Activated effector memory CD4-positive, alpha-beta T cell treated with anti-CD3 and anti-CD28 coated beads, Interleukin-2, amount 50 U/mL, for 16 hours (primary cell): ENCODE measurements at regions not wholly inside any gene's neighbourhood (a gene's known extent, or its start where the extent isn't known, plus 50 kb on each side); places are given as distances from the start of the nearest gene placed in this dataset.
"Not testable (repeated sequence)": the region's sequence is repeated elsewhere in the genome, so short reads cannot be mapped to it uniquely, and the experiment has no call there.

ENCODE experiments used
- DNase-seq: peaks from one replicate; pipeline ENCODE4 v3.0.0-alpha.2; 2020

DNA sequence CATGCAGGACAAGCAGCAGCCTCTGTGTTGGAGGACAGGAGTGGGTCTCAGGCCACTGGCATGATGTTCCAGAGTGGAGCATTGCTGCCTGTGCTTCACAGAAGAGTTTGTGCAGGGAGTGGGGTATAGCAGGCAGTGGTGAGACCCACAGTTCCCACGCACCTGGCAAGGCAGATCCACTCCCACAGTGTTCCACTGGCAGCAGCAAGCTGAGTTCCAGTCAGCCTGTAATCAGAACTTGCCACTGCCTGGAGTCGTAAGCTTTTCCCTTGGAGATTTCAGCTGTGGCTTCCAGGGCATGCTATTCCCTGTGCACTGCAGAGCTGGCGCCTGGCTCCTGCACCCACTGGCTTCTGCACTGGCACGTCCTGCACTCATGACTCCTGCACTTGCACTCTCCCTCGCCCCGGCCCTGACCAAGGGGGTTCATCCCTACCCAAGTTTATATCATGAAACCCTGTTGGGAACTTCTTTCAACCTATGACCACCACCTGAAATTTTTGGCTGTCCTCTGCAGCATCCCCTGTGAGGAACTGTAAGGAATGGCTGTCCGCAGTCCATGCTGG lies 1144.3 kb downstream of the RAPGEF2 start:
- no peak for DNase-seq

DNA sequence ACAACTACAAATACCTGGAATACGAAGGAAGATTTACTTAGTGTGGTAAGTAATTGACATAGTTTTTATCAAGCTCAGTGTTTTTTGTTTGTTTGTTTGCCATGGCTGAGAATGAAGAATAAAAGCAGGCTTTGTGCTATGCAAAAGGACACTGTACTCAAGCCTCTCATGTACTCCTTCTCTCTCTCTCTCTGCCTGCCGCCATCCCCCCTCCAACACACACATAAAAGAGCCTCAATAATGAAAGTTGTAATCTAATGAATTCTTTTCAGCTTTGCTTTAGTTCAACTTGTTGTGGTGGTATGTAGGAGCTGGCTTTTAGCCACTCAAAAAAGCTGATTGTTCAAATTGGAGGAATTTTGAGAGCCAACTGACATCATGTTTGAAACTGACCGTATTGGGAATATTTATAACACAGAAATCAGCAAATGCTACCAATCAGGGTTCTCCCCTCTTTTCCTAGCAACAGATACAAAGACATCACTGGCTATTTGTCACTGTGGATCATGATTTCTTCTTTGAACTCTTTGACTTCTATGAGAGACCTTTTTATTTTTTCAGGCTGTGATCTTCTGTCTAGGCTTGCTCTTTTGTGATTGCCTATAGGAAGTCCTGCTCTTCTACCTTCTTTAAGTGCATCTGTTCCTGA lies 1148.8 kb downstream of the RAPGEF2 start:
- DNase-seq = no peak

DNA sequence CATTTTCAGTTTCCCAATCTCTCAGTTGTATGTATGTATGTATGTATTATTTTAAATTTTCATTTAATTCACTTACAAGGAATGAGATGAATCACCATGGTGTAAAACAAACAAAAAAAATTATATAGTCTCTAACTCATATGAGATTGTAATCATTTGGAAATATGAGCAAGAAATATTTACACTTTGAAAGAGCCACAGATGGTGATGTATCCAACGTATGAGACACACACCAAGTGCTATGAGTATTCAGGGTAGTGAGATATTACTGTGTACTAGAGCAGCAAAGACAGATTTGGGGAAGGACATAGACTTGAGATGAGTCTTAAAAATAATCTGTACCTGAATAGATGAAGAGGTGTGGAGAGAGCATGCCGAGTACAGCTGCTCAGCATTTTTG lies 1154.4 kb downstream of the RAPGEF2 start:
- no peak for DNase-seq

DNA sequence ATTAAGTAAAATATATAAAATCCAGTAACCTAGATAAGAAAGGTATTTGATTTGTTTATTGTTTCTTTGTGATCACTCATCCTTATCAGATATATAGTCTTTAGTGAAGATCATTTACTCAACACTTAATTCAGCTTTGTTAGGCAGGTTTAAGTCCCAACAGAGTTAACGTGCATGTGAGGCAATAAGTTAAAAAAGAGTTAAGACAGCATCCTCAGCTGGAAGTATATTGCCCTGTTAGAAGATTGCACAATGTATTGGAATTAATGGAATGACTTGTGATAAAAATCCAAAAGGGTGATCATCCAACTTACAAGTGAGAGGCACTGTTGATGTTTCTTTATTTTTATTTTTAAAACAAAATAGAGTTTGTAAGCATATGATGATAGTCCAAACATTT lies 1162.1 kb downstream of the RAPGEF2 start:
- DNase-seq = no peak

DNA sequence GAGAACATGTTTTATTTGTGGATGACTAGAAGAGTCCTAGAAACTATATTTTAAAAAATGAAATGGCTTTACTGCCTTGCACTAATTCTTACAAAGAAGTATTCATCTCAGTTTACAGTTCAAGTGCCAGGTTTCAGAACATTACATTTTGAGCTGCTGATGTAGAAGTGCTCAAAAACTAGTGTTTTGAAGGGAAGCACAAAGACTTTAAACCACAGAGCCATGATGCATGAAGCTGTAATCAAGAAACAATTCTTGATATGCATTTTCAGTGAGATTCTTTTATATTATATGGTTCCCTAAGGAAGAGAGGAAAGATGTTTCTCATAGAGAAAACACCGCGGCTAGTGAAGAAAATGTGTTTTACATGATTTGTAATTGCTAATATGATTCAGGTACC lies 1163.0 kb downstream of the RAPGEF2 start:
- DNase-seq = no peak

DNA sequence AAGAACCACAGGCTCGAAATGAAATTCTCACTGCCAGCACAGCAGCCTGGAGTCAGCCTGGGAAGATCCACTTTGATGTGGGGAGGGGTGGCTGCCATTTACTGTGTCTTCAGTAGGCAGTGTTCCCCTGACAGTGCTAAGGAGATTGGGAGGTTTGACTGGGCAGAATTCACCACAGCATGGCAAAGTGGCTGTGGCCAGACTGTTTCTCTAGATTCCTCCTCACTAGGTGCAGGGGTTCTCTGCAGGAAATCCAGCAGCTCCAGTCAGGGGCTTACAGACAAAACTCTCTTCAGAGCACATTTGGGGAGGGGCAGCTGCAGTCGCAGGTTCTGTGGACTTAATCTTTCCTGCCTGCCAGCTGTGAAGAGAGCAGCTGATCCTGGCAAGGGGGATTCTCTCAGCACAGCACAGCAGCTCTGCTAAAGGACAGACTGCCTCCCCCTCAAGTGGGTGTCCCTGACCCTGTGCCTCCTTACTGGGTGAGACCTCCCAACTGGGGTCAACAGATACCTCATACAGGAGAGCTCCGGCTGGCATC lies 1174.0 kb downstream of the RAPGEF2 start:
- DNase-seq = no peak

DNA sequence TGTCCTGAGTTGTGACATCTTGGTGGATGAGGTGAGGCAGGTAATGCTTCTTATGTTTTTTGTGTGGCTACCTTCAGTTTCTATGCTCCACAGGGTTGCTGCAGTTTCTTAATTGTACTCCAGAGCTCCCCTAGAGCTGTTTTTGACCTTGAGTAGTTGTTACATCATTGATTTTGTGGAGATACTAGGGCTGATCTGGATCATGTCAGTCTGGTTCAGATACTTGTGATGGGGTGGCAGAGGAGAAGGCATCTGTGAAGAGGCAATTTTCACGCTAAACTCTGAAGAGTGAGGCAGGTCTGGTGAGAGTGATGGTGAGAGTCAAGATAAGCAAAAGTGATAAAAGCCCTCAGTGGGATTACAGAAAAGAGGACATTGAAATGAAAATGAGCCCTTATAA lies 1180.2 kb downstream of the RAPGEF2 start:
- DNase-seq = no peak

DNA sequence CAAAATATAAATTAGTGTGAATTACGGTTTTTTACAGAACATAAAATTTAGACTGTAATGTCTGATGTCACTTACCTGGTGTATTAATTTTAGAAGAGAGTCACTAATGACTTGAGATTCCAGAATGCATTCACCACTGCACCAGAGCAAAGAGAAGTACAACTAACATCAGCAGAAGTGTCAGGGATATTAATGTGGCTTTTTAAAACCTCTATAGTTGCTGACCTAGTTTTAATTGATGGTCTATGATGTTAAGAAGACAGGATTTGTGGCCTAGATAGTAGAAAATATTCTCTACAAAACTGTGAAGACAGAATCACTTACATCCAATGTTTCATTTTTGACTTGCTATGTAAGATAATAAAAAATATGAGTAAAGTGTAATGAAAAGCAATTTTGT lies 1181.6 kb downstream of the RAPGEF2 start:
- DNase-seq = no peak

DNA sequence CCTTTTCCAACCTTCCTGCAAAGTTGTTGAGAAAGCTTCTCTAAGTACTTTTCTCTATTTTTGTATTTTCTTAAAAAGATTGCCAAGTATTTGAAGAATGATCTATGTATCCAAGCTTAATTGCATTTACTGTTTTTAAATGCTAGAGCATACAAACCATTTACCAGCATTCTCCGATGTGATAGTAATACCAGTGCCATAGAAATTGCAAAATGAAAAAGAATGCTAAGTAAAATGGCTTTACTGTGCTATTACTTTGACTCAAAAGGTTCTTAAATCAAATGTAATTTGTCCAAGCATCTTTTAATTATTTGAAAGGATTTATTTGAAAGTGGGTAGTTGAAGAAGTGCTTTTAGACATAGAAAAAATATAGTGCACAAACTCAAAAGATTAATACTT lies 1183.2 kb downstream of the RAPGEF2 start:
- no peak for DNase-seq

DNA sequence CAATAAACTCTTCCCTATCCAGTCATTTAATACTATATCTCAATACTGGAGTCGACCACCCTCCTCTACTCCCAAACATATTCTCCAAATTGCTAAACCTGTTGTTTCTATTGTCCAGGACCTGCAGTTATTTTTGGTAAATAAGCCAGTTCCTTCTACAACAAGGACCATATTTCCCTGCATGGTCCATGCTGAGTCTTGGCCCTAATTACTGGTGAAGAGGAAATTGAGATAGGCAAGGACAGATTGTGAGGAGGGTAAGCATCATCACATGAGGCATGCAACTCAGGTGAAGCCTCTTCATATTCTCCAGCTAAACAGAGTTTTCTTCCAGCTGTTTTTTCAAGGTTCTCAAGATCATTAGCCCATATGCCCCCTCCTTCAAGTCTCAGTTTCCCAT lies 1193.6 kb downstream of the RAPGEF2 start:
- DNase-seq = no peak

DNA sequence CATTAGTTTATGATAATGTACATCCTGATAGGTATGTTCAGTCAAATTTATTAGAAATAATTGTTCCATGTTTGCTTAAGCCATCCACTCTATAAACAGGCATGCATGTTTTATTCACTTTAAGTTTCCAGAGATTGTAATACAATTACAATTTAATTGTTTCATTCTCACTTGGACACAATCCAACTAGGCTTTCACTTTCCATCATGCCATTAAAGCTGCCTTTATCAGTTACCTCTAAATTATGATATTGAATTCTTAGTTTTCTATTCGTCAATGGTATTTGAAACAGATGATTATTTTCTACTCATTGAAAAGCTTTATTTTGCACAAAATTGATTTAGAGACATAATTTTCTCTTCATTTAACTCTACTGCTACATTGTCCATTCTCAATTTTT lies 1196.3 kb downstream of the RAPGEF2 start:
- no peak for DNase-seq

DNA sequence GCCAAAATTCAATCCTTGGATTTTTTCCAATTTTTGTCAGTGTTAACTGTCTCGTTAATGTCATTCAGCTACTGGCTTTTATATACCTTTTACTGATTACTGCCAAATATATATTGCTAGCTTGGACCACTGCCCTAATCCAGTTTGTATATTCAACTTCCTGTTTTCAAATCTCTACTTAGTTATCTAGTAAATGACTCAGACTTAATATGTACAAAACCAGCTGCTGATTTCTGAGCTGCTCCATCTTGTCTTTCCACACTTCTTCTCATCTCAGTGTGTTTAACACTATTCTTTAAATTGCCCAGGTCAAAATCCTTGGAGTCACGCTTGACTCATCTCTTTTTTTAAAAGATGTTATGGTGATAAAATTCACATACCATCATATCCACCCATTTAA lies 1196.7 kb downstream of the RAPGEF2 start:
- DNase-seq = no peak

DNA sequence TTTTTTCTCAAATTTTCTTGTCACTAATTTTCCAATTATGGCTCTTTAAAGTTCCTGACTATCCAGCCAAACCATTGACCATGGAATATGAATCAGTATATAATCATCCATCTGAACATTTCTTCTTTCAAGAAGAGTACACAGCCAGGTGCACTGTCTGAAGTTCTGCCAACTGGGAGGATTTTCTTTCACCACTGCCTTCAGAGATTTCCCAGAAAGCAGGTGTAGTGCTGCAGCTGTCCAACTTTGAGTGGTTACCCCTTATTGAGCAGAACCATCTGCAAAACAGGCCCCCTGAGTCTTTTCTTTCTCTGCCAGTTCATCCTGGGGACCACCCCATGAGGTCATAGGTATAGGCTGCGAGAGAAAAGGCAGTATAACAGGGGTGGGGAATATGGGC lies 1213.2 kb downstream of the RAPGEF2 start:
- DNase-seq = no peak

DNA sequence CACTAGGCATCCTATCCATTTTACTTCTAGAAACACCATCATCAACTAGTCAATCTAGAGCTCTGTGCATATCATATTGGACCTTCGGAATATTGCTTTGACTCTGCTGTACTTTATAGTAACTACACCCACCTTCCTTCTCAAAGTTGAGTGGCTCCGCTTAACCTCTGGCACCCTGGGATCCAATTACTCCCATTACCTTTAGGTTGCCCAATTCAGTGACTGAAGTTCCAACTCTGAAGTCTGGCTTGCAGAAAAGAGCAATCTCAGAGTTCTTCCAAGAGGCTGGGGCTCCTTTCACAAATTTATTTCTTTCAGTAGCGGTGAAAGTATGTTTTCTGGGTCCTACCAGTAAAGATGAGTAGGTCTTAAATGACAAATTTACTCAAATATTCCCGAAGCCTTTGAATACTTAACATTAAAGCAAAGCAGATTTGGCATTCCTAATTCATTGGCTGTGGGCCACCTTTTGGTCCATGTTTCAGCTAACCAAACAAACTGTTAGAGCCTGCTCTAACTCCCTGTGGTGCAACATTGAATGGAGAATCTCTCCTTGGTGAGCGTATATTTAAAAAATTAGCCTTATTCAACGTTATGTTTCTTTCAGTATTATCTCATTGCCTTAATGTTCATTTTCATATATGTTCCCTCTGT lies 1215.8 kb downstream of the RAPGEF2 start:
- DNase-seq = no peak

DNA sequence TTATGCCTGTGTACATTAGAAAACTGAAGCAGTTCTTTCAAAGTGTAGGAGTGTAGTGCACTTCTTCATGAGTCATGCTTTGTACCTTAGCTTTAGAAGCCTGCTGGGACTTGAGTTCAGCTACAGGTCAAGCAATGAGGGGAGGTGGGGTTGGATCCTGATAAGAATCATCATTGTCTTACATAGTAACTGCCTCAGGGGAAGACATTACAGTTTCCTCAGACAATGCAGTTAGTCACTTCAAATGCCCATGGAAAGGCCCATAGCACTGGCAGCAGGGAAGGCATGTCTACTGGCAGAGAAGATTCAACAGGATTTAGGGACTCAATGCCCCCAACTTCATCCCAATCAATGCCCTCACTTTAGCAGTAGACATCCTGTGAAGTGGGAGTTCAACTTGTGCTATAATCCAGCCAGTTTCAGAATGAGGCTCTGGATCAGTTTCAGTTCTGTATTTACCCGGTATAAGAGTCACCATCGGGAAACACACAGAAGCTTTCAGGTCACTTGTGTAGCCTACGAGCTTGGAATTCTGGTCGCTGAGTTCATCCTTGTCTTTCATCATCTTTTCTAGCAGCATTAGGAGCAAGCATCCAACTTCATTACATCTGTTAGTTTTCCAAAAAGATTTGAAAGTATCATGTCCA lies 1216.5 kb downstream of the RAPGEF2 start:
- DNase-seq = no peak

DNA sequence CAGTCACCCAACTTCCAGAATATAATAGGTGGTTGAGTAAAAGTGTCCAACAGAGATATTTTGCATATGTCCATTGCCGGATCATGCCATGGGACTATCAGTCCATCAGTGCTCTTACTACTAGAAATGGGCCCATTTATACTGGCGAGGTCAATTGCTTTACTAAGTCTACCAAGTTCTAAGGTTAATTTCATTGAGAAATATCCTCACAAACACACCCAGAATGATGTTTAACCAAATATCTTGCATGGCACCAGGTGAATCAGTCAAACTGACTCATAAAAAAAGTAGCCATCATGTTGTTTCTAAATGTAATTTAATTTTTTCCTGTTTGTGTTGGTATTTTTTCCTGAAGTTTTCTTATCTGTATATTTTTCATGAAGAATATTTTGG lies 1217.0 kb downstream of the RAPGEF2 start:
- no peak for DNase-seq

DNA sequence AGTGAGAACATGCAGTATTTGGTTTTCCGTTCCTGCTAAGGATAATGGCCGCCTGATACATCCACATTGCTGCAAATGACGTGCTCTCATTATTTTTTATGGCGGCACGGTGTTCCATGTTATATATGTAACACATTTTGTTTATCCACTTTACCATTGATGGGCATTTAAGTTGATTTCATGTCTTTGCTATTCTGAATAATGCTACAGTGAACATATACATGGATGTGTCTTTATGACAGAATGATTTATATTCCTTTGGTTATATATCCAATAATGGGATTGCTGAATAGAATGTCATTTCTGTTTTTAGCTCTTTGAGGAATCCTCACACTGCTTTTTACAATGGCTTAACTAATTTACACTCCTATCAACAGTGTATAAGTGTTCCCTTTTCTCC lies 1223.2 kb downstream of the RAPGEF2 start:
- DNase-seq = no peak

DNA sequence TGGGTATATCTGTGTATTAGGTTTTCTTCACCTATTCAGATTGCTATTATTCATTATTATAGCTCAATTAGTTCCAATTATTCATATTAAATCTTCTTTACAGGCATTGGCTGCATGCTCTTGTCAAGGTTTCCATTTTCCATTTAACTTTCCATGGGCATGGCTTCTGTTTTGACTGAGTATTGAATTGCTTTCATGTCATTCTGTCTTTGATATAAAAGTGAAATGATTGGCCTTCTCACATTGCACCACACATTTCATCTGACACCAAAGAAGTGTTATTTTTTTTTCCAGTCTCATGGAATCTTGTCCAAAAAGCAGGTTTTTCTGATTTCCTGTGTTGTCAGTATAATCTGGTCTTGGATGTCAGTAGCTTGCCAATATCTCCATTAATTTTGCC lies 1244.3 kb downstream of the RAPGEF2 start:
- DNase-seq = no peak

DNA sequence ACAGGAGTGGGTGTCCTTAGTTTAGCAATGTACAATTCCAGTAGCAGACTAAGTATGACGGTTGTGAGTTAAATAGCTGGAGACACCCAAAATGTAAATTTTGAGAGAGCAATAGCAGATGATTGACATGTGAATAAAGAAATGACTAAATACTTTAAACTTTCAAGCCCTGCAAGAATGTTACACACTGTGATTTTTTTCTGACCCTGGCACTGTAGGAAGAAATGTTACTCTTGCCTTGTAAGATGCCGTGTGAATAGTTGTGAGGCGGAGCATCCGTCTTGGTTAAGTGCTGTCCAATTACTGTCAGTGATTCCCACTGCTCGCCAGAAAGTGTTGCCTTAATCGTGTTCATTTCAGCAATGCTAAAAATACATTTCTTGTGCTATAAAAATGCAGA lies 1248.1 kb downstream of the RAPGEF2 start:
- no peak for DNase-seq

DNA sequence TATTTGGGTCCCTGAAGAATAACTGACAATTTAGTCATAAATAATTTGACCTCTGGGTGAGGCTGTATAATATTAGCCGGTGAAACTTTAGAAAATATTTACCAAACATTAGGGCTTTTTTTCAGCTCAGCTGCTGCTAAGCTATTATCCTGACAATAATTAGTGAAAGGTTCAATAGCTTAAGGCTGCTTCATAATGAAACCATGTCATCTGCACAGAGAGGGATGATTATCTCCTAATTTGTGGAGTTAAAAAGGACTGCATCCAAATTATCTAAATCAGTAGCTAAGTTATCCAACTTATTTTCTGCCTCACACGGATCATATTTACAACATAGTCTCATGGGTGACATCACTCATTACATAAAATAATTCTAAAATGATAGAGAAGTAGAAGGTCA lies 1249.8 kb downstream of the RAPGEF2 start:
- DNase-seq = no peak

DNA sequence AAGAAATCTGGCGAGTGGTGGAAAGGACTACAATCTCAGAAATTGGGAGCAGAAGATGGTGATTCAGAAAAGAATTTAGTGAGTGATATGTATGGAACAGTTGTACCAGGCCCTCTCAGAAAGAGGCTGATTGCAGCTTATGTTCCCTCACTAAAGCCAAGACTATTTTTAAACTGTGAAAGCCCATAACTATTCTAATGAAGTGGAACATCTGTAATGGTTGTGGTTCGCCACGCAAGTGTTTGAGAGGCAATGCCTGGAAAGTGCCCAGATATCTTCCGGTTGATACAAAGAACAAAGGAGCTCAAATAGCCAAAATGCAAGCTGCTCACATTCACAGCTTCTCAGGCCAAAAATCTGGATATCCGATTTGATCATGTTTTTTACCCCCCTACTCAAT lies 1250.7 kb downstream of the RAPGEF2 start:
- no peak for DNase-seq

DNA sequence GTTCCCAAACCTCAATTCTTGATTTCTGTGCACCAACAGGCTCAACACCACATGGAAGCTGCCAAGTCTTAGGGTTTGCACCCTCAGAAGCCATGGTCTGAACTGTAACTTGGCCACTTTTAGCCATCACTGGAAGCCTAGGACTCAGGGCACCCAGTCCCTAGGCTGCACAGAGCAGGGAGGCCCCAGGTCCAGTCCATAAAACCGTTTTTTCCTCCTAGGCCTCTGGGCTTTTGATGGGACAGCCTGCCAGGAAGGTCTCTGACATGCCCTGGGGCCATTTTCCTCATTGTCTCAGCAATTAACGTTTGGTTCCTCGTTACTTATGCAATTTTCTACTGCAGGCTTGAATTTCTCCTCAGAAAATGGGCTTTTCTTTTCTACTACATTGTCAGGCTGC lies 1259.6 kb downstream of the RAPGEF2 start:
- no peak for DNase-seq

DNA sequence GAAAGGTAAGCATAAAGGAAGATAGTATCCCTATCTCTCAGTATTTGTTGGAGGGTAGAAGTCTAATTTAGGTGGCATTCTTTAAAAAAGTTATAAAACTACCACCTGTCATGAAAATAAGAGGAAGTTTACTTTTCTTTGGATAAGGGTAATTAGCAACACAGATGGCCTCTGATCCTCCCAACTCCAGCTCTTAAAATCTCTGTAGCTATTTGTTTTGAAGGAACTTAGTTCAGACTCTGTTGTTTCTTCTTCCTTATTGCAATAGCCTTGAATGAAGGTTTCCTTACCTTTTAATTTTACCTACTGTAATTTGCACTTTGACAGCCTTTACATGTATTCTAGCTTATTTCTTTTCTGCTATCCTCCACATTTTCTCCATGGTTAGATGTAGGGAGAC lies 1261.3 kb downstream of the RAPGEF2 start:
- no peak for DNase-seq

DNA sequence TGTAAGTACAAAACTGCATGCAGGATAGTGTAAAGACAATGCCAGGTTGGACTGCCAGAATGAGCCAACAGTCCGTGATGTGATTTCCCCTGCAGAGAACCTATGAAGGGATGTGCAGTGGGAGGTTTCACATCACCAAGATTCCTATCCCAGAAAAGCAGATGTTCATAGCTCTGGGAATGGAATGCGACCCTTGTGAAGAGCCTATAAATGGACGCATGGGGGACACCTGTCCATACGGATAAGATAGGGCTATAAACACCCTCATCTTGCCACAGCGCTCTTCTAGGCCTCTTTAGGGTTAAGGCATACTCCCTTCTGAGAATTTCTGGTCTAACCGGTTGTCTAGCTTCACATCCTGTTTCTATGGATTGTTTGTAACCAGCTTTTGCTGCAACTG lies 1261.8 kb downstream of the RAPGEF2 start:
- not testable (repeated sequence) for DNase-seq
